Kidney tubule cell (primary cell): ENCODE measurements at regions not wholly inside any gene's neighbourhood (a gene's known extent, or its start where the extent isn't known, plus 50 kb on each side); places are given as distances from the start of the nearest gene placed in this dataset.

Experiments
- DNase-seq: peaks from one replicate; pipeline ENCODE4 v3.0.0-alpha.2; 2018; ENCODE audit warnings: low spot score

GRCh38 chr14:101467181-101467926 is 93.9 kb upstream of the DIO3 start:
- DNase-seq, result no peak

DNA sequence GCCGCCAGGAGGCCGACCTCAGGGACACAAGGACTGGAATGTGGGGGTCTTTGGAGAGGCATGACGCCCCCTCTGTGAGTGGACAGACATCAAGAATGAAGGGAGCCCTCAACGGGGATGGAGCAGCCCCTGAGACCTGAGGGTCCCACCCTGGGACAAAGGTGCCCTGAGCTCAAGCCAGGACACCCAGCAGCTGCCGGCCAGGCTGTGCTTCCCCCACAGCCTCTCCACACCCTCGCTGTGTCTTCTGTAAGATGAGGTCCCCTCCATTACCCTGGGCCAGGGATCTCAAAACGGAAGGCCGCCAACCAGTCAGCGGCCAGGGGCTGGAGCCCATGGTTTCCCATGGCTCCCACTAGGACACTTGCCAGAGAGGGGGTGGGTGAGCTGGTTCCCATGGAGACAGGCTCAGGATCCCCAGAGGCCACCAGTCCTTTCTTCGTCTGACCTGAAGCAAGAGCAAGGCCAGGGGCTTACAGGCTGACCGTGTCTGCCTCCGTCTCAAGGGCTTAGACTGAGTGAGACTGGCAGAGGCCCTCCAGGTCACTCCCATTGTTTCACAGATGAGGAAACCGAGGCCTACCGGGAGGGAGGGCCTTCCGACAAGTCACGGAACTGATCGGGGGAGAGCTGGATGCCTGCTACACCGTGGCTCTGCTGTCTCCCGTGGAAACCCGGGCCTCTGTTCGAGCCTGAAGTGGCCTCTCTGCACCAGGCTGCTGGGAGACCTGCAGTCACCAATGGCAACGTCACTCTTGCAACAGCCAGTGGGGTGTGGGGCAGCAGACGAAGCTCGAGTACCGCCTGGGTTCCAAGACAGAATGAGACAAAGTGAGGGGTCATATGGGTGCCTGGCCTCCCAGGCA is 91.7 kb upstream of the DIO3 start:
- DNase-seq, result no peak

DNA sequence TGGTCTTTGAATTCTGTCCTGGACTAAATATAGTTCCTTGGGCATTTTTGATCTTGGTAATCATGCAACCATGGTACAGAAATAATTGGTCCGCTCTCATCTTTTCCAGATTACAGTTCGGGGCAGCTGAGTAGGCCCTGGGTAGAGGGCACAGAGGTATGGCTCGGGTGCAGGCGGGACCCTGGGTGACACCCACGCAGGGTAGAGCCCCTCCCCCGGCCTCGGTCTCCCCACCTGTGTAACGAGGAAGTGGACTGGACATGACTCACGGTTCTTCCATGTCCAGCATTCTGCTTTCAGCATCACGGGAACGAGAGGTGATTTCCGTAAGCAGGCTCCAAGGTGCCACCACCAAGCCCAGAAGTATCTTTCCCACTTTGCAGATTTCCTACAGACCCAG is 91.0 kb upstream of the DIO3 start:
- no peak for DNase-seq

DNA sequence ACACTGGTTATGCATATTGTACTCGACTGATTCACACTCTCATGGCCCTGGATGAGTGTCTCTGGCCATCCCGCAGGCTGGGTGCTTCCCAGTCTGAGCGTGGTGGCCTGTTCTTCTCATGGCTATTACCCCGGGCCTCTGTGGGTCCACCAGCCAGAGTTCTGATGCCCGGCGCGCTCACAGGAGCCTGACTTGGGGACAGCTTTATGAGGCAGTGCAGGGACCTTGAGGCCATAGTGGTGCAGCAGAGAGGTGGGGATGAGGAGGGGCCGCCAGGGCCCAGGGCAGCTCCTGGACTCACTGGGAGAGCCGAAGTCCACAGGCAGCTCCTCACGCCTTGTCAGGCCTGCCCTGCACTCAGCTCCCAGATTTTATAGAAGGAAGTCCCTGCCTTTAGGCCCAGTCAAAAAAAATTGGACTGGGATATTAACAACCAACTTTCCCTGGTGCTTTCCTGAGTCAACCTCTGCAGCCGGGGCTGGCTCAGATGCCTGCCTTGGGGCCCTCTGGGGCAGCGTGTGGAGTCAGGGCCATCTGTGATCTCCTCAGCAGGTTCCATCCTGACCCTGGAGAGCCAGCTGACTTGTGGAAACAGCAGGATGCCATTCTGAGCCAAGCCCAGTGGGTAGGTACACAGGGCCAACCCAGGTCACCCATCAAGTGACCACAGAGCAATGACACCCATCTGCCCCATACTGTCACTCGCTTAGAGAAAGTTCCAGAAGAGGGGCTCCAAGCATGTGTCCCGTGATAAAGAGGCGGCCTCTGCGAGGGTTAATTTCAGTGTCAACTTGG is 89.4 kb upstream of the DIO3 start:
- no peak for DNase-seq

DNA sequence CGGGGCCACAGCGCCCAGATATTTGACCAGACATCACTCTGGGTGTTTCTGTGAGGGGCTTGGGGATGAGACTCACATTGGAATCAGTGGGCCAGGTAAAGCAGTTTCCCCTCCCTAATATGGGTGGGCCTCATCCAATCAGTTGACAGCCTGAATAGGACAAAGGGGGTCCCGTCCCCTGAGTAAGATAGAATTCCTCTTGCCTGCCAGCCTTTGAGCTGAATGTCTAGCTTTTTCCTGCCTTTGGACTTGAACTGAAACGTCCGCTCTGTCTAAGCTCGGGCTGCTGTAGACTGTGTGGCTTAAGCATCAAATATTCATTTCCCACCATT is 88.8 kb upstream of the DIO3 start:
- no peak for DNase-seq

- DNase-seq, result no peak
Observed at GRCh38 chr14:101473045-101473729, 88.1 kb upstream of the DIO3 start.

DNA sequence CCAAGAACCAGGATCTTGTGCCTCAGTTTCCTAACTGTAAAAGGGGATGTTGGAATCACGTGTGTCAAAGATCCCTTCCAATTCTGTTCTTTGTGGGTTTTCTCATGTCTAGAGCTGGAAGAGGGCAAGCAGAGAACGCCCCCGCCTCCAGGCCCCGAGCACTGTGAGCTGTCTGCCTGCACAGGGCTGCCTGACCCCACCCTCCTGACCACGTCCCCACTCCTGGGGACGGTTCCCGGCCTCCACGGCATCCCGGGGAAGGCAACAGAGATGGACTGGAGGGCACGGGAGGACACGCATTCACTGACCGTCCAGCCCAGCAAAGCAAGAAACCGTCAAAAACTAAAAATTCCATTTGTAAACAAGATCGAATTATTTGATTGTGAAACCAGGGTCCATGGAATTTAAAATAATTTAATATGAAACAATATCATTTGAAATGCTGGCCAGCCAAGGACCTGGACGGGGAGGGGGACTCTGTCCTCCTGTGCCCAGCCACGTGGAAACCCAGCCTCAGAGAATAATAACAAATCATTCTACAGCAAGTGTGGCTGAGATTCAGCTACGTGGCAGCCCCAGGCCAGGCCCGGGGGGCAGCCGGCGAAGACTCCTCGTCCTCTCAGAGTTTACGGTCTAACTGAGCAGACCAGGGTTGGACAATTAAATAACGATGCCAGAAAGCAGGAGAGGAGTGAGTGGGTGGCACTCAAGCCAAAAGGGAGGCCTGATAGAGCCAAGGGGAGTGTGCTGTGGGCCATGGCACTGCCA is 87.3 kb upstream of the DIO3 start:
- DNase-seq, result no peak

- DNase-seq, result no peak
Observed at GRCh38 chr14:101474563-101475455, 86.5 kb upstream of the DIO3 start.

DNA sequence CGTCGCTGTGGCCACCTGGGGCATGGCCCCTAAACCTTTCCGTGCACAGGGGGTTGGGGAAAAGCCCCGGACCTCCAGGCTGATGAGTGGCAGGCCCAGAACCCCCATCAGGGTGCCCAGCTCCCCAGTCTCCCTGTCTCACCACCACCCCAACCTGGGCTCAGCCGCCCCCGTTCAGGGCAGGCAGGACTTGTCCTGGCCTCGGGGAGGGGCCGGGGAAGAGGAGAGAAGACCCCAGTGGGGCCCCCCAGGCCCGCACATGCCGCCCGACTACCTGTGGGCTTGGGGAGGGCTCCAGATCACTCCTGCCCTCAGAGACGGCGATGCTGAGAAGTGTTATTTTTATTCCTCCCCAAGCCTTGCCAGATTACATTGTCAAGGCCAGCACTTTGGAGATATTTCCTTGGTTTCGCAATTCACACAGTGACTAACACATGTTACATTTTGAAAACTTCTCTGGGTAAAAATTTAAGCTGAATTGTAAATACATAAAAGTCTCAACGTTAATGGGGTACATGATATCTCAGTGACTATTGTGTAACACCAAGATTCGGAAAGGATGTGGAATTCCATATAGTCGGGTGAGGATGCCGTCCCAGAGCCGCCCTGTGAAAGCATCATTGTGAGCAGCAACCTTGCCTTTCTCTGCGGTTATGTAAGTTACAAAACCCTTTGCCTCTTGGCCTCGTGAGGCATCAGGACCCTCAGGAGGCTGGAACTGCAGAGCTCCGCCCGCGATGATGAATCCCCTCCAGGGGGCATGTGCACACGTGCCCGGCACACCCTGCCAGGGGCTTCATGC is 85.6 kb upstream of the DIO3 start:
- peak; percentile 9 for DNase-seq

- DNase-seq, result no peak
Observed at GRCh38 chr14:101476258-101476915, 84.9 kb upstream of the DIO3 start.

GRCh38 chr14:101476916-101477553 is 84.3 kb upstream of the DIO3 start:
- peak; percentile 42 for DNase-seq

GRCh38 chr14:101477648-101478047 is 83.6 kb upstream of the DIO3 start:
- DNase-seq, result peak; percentile 3

GRCh38 chr14:101478096-101478495 is 83.2 kb upstream of the DIO3 start:
- DNase-seq, result no peak

DNA sequence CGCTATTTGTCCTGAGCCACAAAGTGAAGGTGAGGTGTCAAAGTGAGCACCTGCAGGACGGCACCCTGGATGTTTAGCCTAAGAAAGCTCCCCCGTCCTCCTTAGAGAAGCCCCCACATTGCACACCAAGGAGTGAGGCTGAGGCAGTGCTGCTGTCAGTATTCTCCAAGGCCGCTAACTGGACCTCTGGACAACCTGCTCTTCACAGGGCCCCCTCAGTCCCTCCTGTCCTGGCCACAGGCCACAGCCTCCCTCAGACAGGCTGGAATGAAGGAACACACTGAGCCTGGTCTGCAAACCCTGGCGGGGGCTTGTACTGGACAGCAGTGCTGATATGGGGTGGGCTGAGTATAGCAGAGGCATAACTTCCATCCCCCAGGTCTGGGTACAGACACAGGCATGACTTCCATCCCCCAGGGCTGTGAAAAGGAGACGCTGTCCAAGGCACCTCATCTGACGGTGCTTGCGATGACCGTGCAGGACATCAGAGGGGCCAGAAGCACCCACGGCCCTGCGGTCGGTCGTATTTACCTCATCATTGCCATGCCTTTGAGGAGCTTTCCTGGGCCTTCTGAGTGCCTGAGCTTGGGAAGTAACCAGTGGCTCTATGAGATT is 82.4 kb upstream of the DIO3 start:
- no peak for DNase-seq

DNA sequence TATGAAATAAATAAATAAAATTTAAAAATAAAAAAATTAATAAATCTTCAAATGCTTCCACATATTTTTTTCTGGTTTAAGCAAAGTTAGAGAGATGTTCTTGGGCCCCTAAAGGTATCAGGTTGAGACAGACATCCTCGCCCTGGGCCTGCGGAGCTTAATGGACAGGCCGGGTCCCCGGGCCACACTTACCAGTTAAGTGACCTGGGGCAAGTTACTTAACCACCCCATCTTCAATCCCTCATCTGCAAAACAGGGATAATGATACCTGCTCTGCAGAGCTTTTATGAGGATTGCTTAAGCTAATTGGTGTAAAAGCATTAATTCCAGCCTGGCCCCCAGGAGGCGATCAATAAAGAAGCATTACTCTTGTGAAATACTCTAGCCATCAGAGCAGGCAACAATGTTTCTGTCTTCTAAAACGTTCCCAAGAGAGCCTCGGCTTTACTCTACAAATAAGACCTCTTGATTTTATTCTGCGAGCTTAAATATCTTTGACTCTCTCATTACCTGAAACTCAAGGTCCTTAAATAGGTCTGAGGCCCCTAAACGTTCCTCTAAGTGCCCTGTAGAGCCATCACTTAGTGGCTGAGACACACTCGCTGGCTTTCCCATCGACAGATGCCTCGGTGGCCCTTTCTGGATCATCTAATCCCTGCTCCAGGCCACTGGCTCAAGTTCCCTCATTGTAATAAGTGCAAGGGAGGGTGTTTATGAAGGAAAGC is 81.1 kb upstream of the DIO3 start:
- no peak for DNase-seq

GRCh38 chr14:101480747-101481530 is 80.4 kb upstream of the DIO3 start:
- DNase-seq, result peak; percentile 44
